Activated T-helper 17 cell treated with anti-CD3 and anti-CD28 coated beads, Interleukin-2, amount 50 U/mL, for 72 hours (primary cell): ENCODE measurements at regions not wholly inside any gene's neighbourhood (a gene's known extent, or its start where the extent isn't known, plus 50 kb on each side); places are given as distances from the start of the nearest gene placed in this dataset.

ENCODE experiments used
- ATAC-seq: fragments of 150-1000 bp; cut with Tn5 transposase; replicated peaks from 2 replicates; pipeline ENCODE4 v1.10.0; 2021; ENCODE audit warnings: mild to moderate bottlenecking, moderate library complexity
- H3K27ac Mint-ChIP-seq: one replicate; pipeline ENCODE4 v1.8.0; 2022; ENCODE audit warnings: mixed read lengths
- H3K27me3 Mint-ChIP-seq: one replicate; pipeline ENCODE4 v1.8.0; 2022; ENCODE audit warnings: mixed read lengths
- H3K36me3 Mint-ChIP-seq: one replicate; pipeline ENCODE4 v1.8.0; 2022; ENCODE audit warnings: low read depth, mild to moderate bottlenecking, mixed read lengths
- H3K4me1 Mint-ChIP-seq: one replicate; pipeline ENCODE4 v1.8.0; 2022; ENCODE audit warnings: mixed read lengths
- H3K4me3 Mint-ChIP-seq: one replicate; pipeline ENCODE4 v1.8.0; 2022; ENCODE audit warnings: mild to moderate bottlenecking, mixed read lengths
- H3K9me3 Mint-ChIP-seq: one replicate; pipeline ENCODE4 v1.8.0; 2022; ENCODE audit warnings: mixed read lengths

DNA sequence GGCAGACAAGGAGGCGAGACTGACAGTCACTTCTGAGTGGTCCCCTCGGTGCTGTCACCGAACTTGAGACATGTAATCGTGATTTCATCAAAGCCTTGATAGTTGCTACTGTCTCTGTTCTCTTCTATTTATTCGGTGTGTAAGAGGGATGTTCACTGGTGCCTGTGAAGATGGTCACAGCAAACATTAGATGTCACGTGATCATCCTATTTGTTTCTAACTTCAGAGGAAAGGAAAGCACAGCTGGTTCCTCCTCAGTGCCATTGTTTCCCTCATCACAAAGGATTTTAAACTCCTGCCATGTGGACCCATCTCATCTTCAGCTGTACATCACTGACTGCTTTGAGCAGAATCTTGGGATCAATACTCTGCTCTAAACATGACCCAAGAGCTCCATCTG is 73.1 kb upstream of the CLMP start:
- ATAC-seq, result no peak

DNA sequence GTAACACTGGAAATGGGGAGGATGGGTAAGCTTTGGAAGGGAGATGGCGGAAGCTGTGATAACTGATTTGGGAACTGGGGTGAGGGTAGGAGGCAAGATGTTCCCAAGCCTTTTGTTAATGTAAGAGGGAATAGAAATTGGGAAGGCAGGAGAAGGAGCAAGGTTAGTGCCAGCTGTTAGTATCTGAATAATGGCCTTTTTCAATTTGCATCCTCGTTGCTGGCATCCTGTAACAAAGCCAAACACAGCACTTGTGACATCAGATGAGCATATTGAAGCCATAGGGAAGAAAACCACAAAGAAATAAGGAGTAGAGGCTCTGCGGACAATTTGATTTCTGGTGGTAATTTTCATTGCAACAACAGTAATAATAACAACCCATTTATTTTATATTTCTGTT is 70.9 kb upstream of the CLMP start:
- no peak overlapping the region for H3K4me3 Mint-ChIP-seq
- H3K4me1 Mint-ChIP-seq, result no peaks in the 10 kb centered on the region
- no peak overlapping the region for H3K27ac Mint-ChIP-seq
- no peaks in the 10 kb centered on the region for H3K9me3 Mint-ChIP-seq
- peaks cover 13% of the 10 kb centered on the region for H3K27me3 Mint-ChIP-seq
- H3K36me3 Mint-ChIP-seq, result no peaks in the 10 kb centered on the region
- ATAC-seq, result no peak

More for the DNA sequence above, 73.1 kb upstream of the CLMP start:
- Mint-ChIP-seq H3K9me3 (no peaks in the 10 kb centered on the region), H3K4me3 (no peak overlapping the region), H3K36me3 (no peaks in the 10 kb centered on the region), H3K27ac (no peak overlapping the region), H3K27me3 (peaks cover 7% of the 10 kb centered on the region), H3K4me1 (no peaks in the 10 kb centered on the region)

DNA sequence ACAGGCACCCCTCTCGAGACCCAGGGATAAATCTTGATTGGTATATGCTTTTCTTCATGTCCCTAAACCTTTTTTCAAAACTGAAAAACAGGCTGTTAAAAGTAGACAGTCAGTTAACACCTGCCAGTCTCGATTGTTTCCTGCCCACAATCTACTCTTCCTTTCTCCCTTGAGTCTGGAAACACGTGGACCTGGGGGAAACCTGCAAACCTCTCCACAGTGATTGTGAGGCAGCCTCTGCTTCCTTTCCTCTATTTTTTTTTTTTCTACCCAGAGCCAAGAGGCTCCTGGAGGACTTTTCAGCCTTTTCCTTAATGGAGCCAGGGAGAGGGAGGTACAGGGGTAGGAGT is 69.4 kb upstream of the CLMP start:
- Mint-ChIP-seq H3K4me1 (no peaks in the 10 kb centered on the region), H3K36me3 (no peaks in the 10 kb centered on the region), H3K4me3 (no peak overlapping the region), H3K27me3 (peaks cover 13% of the 10 kb centered on the region), H3K27ac (peak overlapping the region; percentile 54), H3K9me3 (no peaks in the 10 kb centered on the region)
- no peak for ATAC-seq

DNA sequence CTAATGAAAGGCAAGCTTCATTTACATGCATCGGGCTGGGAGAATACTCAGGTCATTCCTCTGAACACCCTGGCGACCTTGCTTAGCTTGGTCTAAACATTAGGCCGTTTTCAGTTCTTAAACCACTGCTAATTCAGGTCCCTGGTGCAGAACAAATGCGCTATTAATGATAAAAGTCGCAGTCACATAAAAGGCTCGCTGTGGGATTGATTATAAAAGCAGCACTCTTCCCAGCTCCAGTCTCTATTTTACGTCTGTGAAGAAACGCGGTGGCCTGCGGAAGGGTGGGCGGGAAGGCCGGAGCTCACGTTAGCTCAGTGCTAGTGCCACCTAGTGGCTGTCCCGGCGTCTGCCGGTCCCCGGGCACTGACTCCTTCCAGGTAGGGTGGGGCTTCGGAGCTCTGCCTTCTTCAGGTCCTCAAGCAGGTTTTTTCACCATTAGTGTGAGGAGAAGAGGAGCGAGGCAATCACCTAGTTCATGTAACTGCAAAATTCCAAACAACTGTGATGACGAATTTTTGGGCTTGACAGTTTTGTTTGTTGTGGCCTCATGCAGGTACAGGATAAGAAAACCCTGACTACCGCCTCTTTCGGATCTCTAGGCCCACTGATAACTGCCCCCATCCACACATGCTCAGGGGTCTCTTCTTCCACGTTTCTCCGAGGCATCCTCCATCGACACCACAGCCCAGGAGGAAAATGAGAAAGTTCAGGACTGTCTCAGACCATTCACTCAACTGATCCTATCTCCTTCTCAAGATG is 66.5 kb upstream of the CLMP start:
- peak; percentile 90 for ATAC-seq
- Mint-ChIP-seq H3K4me3 (peak overlapping the region; percentile 37), H3K27ac (no peak overlapping the region), H3K27me3 (peaks cover 19% of the 10 kb centered on the region), H3K4me1 (no peaks in the 10 kb centered on the region), H3K9me3 (no peaks in the 10 kb centered on the region), H3K36me3 (no peaks in the 10 kb centered on the region)

DNA sequence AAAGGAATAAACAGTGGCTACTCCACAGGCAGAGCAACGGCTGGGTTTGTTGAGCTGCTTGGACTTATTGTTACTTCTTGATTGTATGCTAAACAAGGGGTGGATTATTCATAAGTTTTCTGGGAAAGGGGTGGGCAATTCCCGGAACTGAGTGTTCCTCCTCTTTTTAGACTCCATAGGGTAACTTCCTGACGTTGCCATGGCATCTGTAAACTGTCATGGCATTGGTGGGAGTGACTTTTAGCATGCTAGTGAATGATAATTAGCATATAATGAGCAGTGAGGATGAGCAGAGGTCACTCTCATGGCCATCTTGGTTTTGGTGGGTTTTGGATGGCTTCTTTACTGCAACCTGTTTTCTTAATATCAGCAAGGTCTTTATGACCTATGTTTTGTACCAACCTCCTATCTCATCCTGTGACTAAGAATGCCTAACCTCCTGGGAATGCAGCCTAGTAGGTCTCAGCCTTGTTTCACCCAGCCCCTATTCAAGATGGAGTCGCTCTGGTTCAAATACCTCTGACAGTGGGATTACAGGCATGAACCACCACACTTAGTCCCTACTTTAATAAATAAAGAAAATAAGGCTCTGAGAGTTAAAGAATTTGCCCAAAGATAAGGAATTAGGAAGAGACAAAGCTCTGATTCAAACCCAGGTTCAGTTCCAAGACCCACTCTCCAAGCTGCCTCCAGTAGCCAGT is 65.6 kb upstream of the CLMP start:
- Mint-ChIP-seq H3K4me3 (no peak overlapping the region), H3K4me1 (no peaks in the 10 kb centered on the region), H3K27ac (no peak overlapping the region), H3K27me3 (peaks cover 19% of the 10 kb centered on the region), H3K36me3 (no peaks in the 10 kb centered on the region), H3K9me3 (no peaks in the 10 kb centered on the region)
- no peak for ATAC-seq

DNA sequence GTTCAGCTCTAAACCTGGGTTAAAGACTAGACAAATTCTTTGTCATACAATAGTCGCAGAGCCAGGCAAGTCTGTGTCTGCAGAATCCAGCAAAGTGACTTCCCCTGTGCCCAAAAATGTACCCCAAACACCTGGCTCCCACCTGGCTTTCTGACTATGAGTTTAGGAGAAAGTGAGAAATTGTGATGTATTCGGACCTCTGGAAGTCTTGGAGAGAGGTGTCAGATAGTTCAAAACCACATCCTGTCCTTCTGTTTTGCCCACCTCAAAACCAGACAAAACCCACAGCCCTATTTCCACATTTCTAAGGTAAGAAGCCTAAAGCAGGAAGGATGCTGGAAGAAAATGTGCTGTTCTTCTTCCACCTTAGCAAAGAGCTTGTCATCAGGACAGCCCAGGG is 63.8 kb upstream of the CLMP start:
- Mint-ChIP-seq H3K36me3 (no peaks in the 10 kb centered on the region), H3K4me1 (no peaks in the 10 kb centered on the region), H3K9me3 (no peaks in the 10 kb centered on the region), H3K27me3 (peaks cover 18% of the 10 kb centered on the region), H3K4me3 (no peak overlapping the region), H3K27ac (no peak overlapping the region)
- no peak for ATAC-seq

DNA sequence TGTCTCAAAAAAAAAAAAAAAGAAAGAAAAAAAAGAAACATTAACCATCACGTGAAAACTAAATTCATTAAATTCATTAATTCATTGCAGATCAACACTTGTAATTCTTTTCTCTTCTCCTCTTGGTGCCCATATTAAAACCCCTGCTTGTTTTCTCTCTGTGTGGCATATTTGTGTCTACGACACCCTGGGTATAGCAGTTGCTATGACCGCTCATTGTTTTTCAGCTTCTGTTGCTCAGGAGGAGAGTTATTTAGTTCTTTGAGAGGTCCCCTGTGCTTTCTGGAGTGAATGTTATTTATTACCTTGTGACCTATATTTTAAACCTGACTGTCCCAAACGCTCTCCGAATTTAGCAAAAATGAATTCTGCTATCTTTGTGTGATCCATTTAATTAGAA is 62.3 kb upstream of the CLMP start:
- Mint-ChIP-seq H3K9me3 (no peaks in the 10 kb centered on the region), H3K36me3 (no peaks in the 10 kb centered on the region), H3K4me1 (no peaks in the 10 kb centered on the region), H3K27me3 (peaks cover 12% of the 10 kb centered on the region), H3K27ac (no peak overlapping the region), H3K4me3 (no peak overlapping the region)
- no peak for ATAC-seq

DNA sequence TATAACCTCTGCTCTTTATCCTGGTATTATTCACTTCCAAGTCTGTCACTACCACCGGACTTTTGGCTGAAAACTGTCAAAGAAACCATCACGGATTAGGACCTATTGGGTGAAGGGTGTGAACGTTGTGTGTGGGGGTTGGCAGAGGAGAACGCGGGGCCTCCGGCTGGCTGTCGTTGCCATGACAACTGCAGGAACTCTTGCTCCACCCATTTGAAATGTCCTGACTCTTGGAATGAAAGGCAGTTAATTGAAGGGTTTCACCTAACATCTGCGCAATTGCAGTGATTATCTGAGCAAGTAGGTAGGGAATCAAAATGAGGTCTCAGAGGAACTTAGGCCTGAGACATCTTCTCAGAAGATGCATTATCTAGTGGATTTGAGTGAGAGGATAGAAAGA is 60.9 kb upstream of the CLMP start:
- Mint-ChIP-seq H3K9me3 (no peaks in the 10 kb centered on the region), H3K36me3 (no peaks in the 10 kb centered on the region), H3K4me1 (no peaks in the 10 kb centered on the region), H3K27me3 (peaks cover 16% of the 10 kb centered on the region), H3K4me3 (no peak overlapping the region), H3K27ac (no peak overlapping the region)
- no peak for ATAC-seq

DNA sequence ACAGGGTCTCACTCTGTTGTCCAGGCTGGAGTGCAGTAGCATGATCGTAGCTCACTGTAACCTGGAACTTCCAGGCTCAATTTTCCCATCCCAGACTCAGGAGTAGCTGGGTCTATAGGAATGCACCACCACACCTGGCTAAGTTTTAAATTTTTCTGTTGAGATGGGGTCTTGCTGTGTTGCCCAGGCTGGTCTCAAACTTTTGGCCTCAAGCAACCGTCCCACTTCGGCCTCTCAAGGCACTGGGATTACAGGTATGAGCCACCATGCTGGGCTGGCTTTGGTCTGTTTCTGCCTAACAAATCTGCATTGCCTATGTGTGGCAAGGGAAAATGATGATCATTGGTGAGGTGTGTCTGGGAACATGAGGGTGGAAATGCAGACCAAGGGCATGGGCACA is 59.3 kb upstream of the CLMP start:
- no peak overlapping the region for H3K27ac Mint-ChIP-seq
- no peak for ATAC-seq
- H3K9me3 Mint-ChIP-seq, result no peaks in the 10 kb centered on the region
- H3K4me1 Mint-ChIP-seq, result no peaks in the 10 kb centered on the region
- peaks cover 16% of the 10 kb centered on the region for H3K27me3 Mint-ChIP-seq
- no peaks in the 10 kb centered on the region for H3K36me3 Mint-ChIP-seq
- H3K4me3 Mint-ChIP-seq, result no peak overlapping the region

DNA sequence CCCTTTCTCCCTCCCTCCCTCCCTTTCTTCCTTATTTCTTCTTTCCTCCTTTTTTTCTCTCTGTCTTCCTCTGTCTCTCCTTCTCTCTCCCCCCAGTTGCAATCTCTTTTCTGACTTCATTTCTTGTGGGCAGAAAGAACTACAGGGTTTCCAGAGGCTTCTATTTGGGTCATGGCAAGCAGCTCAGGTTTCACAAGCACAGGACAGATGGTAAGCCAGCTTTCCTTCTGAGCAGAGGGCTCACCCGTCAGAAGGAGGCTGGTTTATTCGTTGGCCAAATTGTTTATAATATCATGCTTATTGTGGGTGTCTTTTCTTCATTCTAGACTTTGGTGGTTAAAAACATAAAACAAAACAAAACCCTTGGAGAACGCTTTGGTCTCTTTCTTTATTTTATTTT is 58.9 kb upstream of the CLMP start:
- H3K4me3 Mint-ChIP-seq, result no peak overlapping the region
- H3K27ac Mint-ChIP-seq, result no peak overlapping the region
- H3K9me3 Mint-ChIP-seq, result no peaks in the 10 kb centered on the region
- no peak for ATAC-seq
- no peaks in the 10 kb centered on the region for H3K4me1 Mint-ChIP-seq
- peaks cover 17% of the 10 kb centered on the region for H3K27me3 Mint-ChIP-seq
- no peaks in the 10 kb centered on the region for H3K36me3 Mint-ChIP-seq

DNA sequence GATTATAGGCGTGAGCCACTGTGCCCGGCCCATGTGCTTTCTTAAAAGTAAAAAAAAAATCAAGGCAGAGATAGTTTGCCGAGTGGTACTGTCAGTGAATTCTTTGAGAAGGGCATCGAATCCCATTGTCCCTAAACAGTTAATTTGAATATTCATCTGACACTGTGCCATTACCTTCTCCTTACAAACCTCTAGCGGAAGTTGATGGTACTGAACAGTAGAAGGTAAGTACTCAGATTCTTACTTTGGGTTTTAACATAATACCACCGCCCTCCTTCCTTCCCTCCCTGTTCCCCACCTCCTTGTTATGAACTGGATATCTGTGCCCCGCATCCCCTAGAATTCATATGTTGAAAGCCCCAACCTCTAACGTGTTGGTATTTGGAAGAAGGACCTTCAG is 58.2 kb upstream of the CLMP start:
- ATAC-seq, result no peak
- Mint-ChIP-seq H3K36me3 (no peaks in the 10 kb centered on the region), H3K27me3 (peaks cover 20% of the 10 kb centered on the region), H3K27ac (no peak overlapping the region), H3K9me3 (no peaks in the 10 kb centered on the region), H3K4me1 (no peaks in the 10 kb centered on the region), H3K4me3 (no peak overlapping the region)

DNA sequence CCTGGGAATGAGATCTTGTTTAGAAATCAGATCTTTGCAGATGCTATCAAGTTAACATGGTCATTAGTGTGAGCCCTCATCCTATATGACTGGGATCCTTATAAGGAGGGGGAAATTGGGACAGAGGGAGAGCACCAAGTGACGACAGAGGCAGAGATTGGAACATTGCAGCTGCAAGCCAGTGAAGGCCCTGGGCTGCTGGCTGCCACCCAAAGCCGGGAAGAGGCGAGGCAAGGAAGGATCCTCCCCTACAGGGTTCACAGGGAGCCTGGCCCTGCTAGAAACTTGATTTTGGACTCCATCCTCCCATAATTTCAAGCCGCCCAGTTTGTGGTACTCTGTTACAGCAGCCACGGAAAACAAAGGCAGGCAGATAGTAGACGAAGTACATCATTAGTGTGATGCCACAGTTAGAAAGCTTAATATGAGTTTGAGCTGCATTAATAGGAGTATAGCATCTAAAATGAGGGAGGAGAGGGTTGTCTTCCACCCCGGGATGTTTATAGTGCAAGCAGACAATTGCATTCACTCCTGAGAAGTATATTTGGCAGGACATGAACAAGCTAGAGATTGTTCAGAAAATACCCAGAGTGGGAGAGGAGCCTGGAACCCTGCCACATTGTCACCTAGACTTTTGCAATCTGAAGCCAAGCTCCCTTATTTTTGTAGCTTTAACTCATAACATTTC is 56.8 kb upstream of the CLMP start:
- ATAC-seq, result no peak
- peaks cover 15% of the 10 kb centered on the region for H3K27me3 Mint-ChIP-seq
- H3K9me3 Mint-ChIP-seq, result no peaks in the 10 kb centered on the region
- H3K4me1 Mint-ChIP-seq, result no peaks in the 10 kb centered on the region
- no peak overlapping the region for H3K27ac Mint-ChIP-seq
- H3K36me3 Mint-ChIP-seq, result no peaks in the 10 kb centered on the region
- no peak overlapping the region for H3K4me3 Mint-ChIP-seq

DNA sequence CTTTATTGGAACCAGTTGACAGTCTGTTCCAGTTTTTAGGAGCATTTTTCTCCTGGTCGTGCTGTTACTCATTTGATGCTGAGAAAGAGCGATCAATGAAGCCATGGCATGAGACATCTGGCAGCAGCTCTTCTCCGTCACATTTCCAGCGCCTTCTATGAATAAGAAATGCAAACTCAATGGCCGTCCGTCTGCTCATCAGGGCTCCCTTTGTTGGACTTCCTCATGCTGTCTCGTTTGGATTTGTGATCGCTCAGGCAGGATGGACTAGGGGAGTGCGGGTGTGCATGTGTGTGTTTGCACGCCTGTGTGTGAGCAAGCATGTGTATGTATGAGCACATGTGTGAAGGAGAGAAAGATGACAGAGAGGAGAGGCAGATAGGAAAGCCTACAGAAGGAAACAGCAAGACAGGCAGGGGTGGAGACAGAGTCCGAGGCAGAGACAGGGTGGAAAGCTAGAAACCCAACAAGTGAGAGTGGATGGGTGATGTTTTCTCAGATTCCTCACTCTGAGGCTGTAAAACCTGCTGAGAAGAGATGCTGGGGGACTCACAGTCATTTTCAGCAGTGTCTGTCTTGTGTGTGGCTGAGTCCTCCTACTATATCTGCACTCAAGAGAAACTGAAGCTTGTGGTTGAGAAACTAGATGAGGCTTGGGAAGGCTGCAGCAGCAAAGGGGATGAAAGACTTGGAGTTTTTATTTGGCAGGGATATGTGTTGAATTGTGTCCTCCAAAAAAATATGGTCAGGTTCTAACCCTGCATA is 56.0 kb upstream of the CLMP start:
- H3K36me3 Mint-ChIP-seq, result no peaks in the 10 kb centered on the region
- H3K27me3 Mint-ChIP-seq, result peaks cover 15% of the 10 kb centered on the region
- H3K27ac Mint-ChIP-seq, result no peak overlapping the region
- H3K4me3 Mint-ChIP-seq, result no peak overlapping the region
- no peak for ATAC-seq
- H3K9me3 Mint-ChIP-seq, result no peaks in the 10 kb centered on the region
- H3K4me1 Mint-ChIP-seq, result no peaks in the 10 kb centered on the region

DNA sequence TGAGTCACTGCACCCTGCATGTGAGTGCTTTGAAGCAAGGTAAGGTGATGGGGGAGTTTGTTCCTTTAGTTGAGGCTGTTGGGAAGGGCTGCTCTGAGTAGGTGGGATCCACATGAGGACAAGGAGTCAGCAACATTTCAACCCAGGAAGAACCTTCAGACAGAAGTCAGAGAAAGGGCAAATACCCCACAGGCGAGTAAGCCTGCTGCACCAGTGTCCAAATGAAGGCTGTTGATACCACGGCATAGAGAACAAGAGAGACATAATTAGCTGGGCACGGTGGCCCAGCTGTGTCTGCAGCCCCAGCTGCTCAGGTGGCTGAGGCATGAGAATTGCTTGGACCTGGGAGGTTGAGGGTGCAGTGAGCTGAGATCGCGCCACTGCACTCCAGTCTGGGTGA is 54.3 kb upstream of the CLMP start:
- no peaks in the 10 kb centered on the region for H3K9me3 Mint-ChIP-seq
- no peak overlapping the region for H3K4me3 Mint-ChIP-seq
- ATAC-seq, result no peak
- H3K36me3 Mint-ChIP-seq, result no peaks in the 10 kb centered on the region
- no peaks in the 10 kb centered on the region for H3K4me1 Mint-ChIP-seq
- H3K27me3 Mint-ChIP-seq, result peaks cover 8% of the 10 kb centered on the region
- no peak overlapping the region for H3K27ac Mint-ChIP-seq
